ENCODE measurements at regions not wholly inside any gene's neighbourhood (a gene's known extent, or its start where the extent isn't known, plus 50 kb on each side); places are given as distances from the start of the nearest gene placed in this dataset.

- Histone ChIP-seq H3K27me3 (no peaks in the 10 kb centered on the region), H3K4me1 (peaks cover 0 to 5% (median 0%) of the 10 kb centered on the region in 4 donors), H3K4me3 (no peak overlapping the region), H3K9me3 (no peaks in the 10 kb centered on the region), H3K36me3 (no peaks in the 10 kb centered on the region), H3K27ac (no peak overlapping the region)
- TF ChIP-seq POLR2A (IDR thresholded peaks at IDR 0.05) (no peak), CTCF (IDR thresholded peaks at IDR 0.05) (no peak)
- no peak for DNase-seq
Observed at GRCh38 chr16:73145166-73145880, 97.4 kb upstream of the ZFHX3 start.

GRCh38 chr16:73143576-73144422, 95.9 kb upstream of the ZFHX3 start:
- H3K27me3 ChIP-seq, result no peaks in the 10 kb centered on the region
- H3K27ac ChIP-seq, result peak overlapping the region in 1 of 4 donors; percentile 21
- no peaks in the 10 kb centered on the region for H3K36me3 ChIP-seq
- H3K4me1 ChIP-seq, result peaks cover 0 to 5% (median 0%) of the 10 kb centered on the region in 4 donors
- peak overlapping the region in 2 of 4 donors; percentile 18 to 42 for H3K4me3 ChIP-seq
- no peak for DNase-seq
- TF ChIP-seq CTCF (IDR thresholded peaks at IDR 0.05) (no peak), POLR2A (IDR thresholded peaks at IDR 0.05) (no peak)
- no peaks in the 10 kb centered on the region for H3K9me3 ChIP-seq

GRCh38 chr16:73143002-73143401, 95.1 kb upstream of the ZFHX3 start:
- Histone ChIP-seq H3K9me3 (no peaks in the 10 kb centered on the region), H3K4me1 (peaks cover 0 to 5% (median 0%) of the 10 kb centered on the region in 4 donors), H3K27ac (no peak overlapping the region), H3K36me3 (no peaks in the 10 kb centered on the region), H3K27me3 (no peaks in the 10 kb centered on the region), H3K4me3 (no peak overlapping the region)
- DNase-seq, result no peak
- no peak for TF ChIP-seq POLR2A (IDR thresholded peaks at IDR 0.05)
- no peak for TF ChIP-seq CTCF (IDR thresholded peaks at IDR 0.05)

- no peak for DNase-seq
- H3K36me3 ChIP-seq, result no peaks in the 10 kb centered on the region
- H3K27me3 ChIP-seq, result no peaks in the 10 kb centered on the region
- H3K4me3 ChIP-seq, result no peak overlapping the region
- H3K4me1 ChIP-seq, result peaks cover 0 to 5% (median 0%) of the 10 kb centered on the region in 4 donors
- no peak for TF ChIP-seq POLR2A (IDR thresholded peaks at IDR 0.05)
- TF ChIP-seq CTCF (IDR thresholded peaks at IDR 0.05), result no peak
- no peak overlapping the region for H3K27ac ChIP-seq
- H3K9me3 ChIP-seq, result no peaks in the 10 kb centered on the region
Observed at GRCh38 chr16:73142053-73142854, 94.3 kb upstream of the ZFHX3 start.

GRCh38 chr16:73140929-73141328, 93.0 kb upstream of the ZFHX3 start:
- Histone ChIP-seq H3K4me3 (no peak overlapping the region), H3K9me3 (no peaks in the 10 kb centered on the region), H3K27me3 (no peaks in the 10 kb centered on the region), H3K36me3 (no peaks in the 10 kb centered on the region), H3K4me1 (peaks cover 0 to 5% (median 0%) of the 10 kb centered on the region in 4 donors), H3K27ac (no peak overlapping the region)
- DNase-seq, result no peak
- no peak for TF ChIP-seq POLR2A (IDR thresholded peaks at IDR 0.05)
- no peak for TF ChIP-seq CTCF (IDR thresholded peaks at IDR 0.05)
